ENCODE measurements at regions not wholly inside any gene's neighbourhood (a gene's known extent, or its start where the extent isn't known, plus 50 kb on each side); places are given as distances from the start of the nearest gene placed in this dataset.
A peak's percentile ranks its signal among the peaks of the same experiment; 100 is the strongest.

DNA sequence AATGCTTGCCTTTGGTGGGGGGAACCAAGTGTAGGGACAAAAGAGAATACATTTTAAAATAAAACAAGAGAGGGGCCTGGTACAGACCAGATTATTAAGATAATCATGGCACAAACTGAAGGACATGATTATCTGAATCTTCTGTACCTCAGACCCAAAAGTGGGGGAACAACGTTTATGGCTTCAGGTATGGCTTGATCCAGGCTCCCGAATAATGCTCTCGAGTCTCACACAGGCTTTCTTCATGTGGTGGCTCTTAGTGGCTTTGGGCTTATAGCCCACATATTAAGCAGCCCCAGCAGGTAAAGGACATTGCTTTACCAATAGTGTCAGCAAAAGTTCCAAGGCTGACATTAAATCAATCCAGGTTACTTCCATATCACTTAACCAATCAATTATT lies 106.8 kb upstream of the FOXK1 start:
- Histone ChIP-seq H3K9ac (ENCODE audit: insufficient read depth, low read depth, low read length) (no peak overlapping the region), H3K36me3 (replicated peaks in 1 of 2; ENCODE audit: control insufficient read depth in 1 of 2, insufficient read depth in 2 of 2, low read length in 2 of 2) (no peaks in the 10 kb centered on the region), H3K9me3 (ENCODE audit: low read length) (no peaks in the 10 kb centered on the region; the same call in 1 of the 2 replicates), H2AFZ (ENCODE audit: low read length) (no peak overlapping the region), H3K27me3 (ENCODE audit: control insufficient read depth in 1 of 2, insufficient read depth in 2 of 2, low read length in 2 of 2) (no peaks in the 10 kb centered on the region), H3K4me1 (ENCODE audit: insufficient read depth, low read length) (no peaks in the 10 kb centered on the region), H3K4me3 (replicated peaks in 1 of 3; ENCODE audit: insufficient read depth in 1 of 3, low read depth in 2 of 3, low read length in 3 of 3) (no peak overlapping the region), H3K79me2 (ENCODE audit: insufficient read depth, low read length) (no peaks in the 10 kb centered on the region), H4K20me1 (ENCODE audit: insufficient read depth, low read length) (no peaks in the 10 kb centered on the region), H3K27ac (ENCODE audit: extremely low read length, insufficient read depth, low read length) (no peak overlapping the region), H3K4me2 (ENCODE audit: low read depth, low read length) (no peak overlapping the region)
- no TSS peak for BruUV-seq (replicated peaks)
- ChIA-PET CTCF (ENCODE audit: low intra/inter-chr PET ratio, low total read pairs) (no interaction called here), POLR2A (no interaction called here)
- 50% methylated on average over 3 of the region's 3 CpGs for WGBS (ENCODE audit: low lambda C conversion rate)
- FAIRE-seq (no peak), DNase-seq (ENCODE audit: low spot score) (no peak), ATAC-seq (no peak)
- intact Hi-C loops (cut with micrococcal nuclease; ENCODE audit: unreplicated experiment) = no loop called here
- TF ChIP-seq HNRNPUL1 (IDR thresholded peaks at IDR 0.05; ENCODE audit: low read depth, low read length) (no peak), ZNF329 (CRISPR knock-in tag; IDR thresholded peaks at IDR 0.05; ENCODE audit: low read depth) (peak; percentile 95), RBM22 (optimal IDR thresholded peaks at IDR 0.05; ENCODE audit: low read length) (no peak), ZBTB42 (CRISPR knock-in tag; IDR thresholded peaks at IDR 0.05) (no peak), FOXK2 (IDR thresholded peaks at IDR 0.05) (no peak), MAF1 (CRISPR knock-in tag; IDR thresholded peaks at IDR 0.05; ENCODE audit: borderline replicate concordance) (no peak)
- in situ Hi-C loops (cut with HindIII; ENCODE audit: extremely low pct_ligation_motif_present, low pct_unique_long_range_greater_than_20kb) = no loop called here

- Histone ChIP-seq H4K20me1 (ENCODE audit: insufficient read depth, low read length) (no peaks in the 10 kb centered on the region), H3K4me3 (replicated peaks in 1 of 3; ENCODE audit: insufficient read depth in 1 of 3, low read depth in 2 of 3, low read length in 3 of 3) (no peak overlapping the region), H3K9ac (ENCODE audit: insufficient read depth, low read depth, low read length) (no peak overlapping the region), H3K4me2 (ENCODE audit: low read depth, low read length) (no peak overlapping the region), H3K27ac (ENCODE audit: extremely low read length, insufficient read depth, low read length) (no peak overlapping the region), H2AFZ (ENCODE audit: low read length) (no peak overlapping the region), H3K9me3 (ENCODE audit: low read length) (no peaks in the 10 kb centered on the region), H3K27me3 (ENCODE audit: control insufficient read depth in 1 of 2, insufficient read depth in 2 of 2, low read length in 2 of 2) (peaks cover 0 to 12% of the 10 kb centered on the region in 2 experiments; a peak in 2 of 5 replicates), H3K36me3 (replicated peaks in 1 of 2; ENCODE audit: control insufficient read depth in 1 of 2, insufficient read depth in 2 of 2, low read length in 2 of 2) (no peaks in the 10 kb centered on the region), H3K4me1 (ENCODE audit: insufficient read depth, low read length) (no peaks in the 10 kb centered on the region), H3K79me2 (ENCODE audit: insufficient read depth, low read length) (no peaks in the 10 kb centered on the region)
- ATAC-seq = no peak
- no peak for DNase-seq (ENCODE audit: low spot score)
- ChIA-PET POLR2A (no interaction called here), CTCF (ENCODE audit: low intra/inter-chr PET ratio, low total read pairs) (no interaction called here)
- no peak for FAIRE-seq
- BruUV-seq (replicated peaks) = no TSS peak
- 51% methylated on average over 15 of the region's 20 CpGs for WGBS (ENCODE audit: low lambda C conversion rate)
- in situ Hi-C loops (cut with HindIII; ENCODE audit: extremely low pct_ligation_motif_present, low pct_unique_long_range_greater_than_20kb) (loop anchor here (25.0 kb wide), 1 partner anchor 159 kb away; no protein-coding TSS in a partner anchor), intact Hi-C loops (cut with micrococcal nuclease; ENCODE audit: unreplicated experiment) (no loop called here)
- TF ChIP-seq ZNF646 (CRISPR knock-in tag; IDR thresholded peaks at IDR 0.05) (peak; percentile 62; the same call in 1 of the 2 replicates), ZNF432 (CRISPR knock-in tag; IDR thresholded peaks at IDR 0.05; ENCODE audit: borderline replicate concordance) (no peak), KLF6 (CRISPR knock-in tag; IDR thresholded peaks at IDR 0.05) (no peak)
- TF ChIP-seq, protein P1, sequence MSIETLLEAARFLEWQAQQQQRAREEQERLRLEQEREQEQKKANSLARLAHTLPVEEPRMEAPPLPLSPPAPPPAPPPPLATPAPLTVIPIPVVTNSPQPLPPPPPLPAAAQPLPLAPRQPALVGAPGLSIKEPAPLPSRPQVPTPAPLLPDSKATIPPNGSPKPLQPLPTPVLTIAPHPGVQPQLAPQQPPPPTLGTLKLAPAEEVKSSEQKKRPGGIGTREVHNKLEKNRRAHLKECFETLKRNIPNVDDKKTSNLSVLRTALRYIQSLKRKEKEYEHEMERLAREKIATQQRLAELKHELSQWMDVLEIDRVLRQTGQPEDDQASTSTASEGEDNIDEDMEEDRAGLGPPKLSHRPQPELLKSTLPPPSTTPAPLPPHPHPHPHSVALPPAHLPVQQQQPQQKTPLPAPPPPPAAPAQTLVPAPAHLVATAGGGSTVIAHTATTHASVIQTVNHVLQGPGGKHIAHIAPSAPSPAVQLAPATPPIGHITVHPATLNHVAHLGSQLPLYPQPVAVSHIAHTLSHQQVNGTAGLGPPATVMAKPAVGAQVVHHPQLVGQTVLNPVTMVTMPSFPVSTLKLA (IDR thresholded peaks at IDR 0.05) = peak; percentile 94
Observed at GRCh38 chr7:4602905-4603842, 78.9 kb upstream of the FOXK1 start.

Measured in HepG2 (cell line).